ENCODE measurements at regions not wholly inside any gene's neighbourhood (a gene's known extent, or its start where the extent isn't known, plus 50 kb on each side); places are given as distances from the start of the nearest gene placed in this dataset.
"Not testable (repeated sequence)": the region's sequence is repeated elsewhere in the genome, so short reads cannot be mapped to it uniquely, and the experiment has no call there.

DNA sequence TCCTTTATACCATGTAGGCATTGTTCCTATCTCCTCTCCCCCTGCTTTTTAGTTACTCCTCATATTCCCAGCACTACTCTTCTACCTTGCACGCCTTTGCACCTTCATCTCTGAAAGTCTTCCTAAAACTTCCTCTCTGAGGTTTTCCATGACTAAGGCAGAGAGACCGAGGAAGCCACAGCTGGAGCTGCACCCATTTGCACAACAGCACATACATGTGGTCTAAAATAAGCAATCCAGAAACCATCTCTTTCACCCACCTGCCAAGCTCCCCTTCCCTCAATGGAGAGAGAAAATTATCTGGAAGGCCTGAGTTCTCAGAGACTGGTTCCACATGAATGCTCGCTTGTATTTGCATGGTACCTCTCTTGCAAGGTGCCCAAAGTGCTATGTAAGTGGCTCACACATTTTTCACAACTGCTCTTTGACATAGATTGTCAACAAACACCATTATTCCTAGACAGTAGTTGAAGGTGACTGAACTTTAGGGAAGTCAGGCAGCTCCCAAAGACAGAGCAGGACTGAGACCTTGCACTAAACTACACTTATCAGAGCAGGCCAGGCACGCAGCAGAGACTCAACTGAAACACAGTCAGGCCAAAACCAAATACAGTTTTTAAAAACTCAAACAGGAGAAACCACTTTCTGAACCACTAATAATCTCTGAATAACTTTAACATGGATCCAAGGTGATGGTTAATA is 313.2 kb downstream of the TFAP2A start:
- FAIRE-seq: no peak

DNA sequence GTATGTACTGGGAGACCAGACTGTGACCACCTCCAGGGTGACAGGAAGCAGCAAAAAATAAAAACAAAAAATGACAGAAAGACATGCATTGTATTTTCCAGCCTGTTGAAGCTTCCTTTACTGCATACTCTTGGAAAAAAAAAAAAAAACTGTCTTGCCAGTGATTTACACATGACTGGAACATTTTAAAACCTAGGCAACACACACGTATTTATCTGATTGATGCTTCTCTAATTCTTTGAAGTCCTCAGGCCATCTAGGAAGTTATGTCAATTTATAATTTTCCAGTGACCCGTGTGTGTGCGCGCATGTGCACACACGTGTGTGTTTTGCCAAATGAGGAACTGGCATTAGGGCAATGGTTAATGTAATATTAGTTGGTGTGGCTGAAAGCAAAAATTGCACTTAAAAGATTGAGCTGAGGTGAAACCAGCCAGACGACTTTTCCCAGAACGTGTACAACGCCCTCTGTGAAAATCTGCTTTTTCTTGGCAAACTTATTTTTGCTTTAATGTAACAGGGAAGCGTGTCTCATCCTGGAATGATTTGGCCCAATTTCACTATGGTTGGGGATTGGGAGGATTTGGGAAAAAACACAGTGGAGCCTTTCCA is 315.2 kb downstream of the TFAP2A start:
- FAIRE-seq: no peak

GRCh38 chr6:10098756-10099528 is 315.9 kb downstream of the TFAP2A start:
- FAIRE-seq: no peak

DNA sequence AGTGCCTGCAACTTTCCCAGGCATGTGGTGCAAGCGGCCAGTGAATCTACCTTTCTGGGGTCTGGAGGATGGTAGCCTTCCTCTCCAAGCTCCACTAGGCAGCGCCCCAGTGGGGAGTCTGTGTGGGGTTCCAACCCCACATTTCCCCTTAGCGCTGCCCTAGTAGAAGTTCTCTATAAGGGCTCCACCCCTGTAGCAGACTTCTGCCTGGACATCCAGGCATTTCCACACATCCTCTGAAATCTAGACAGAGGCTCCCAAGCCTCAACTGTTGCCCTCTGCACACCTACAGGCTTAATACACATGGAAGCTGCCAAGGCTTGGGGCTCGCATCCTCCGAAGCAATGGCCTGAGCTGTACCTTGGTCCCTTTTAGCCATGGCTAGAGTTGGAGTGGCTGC is 321.6 kb downstream of the TFAP2A start:
- FAIRE-seq: no peak

GRCh38 chr6:10084111-10084986 is 330.5 kb downstream of the TFAP2A start:
- no peak for FAIRE-seq

DNA sequence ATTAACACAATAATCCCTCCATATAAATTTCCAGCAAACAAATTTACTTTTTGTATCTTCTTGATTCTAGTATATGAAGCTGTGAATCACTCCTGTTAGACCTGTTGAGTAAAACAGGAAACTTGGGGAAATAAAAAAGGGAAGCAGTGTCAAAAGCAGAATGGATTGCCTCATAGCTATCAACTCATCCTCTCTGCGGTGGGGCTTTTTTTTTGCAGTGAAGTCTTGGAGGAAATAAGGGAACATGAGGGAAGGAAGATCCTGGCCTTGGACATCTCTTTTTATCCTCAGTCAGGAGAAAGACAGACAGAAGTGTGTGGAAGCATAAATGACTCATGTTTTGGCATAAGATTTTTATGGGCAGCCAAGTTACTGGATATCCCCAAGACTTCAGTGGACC is 332.5 kb downstream of the TFAP2A start:
- no peak for FAIRE-seq

DNA sequence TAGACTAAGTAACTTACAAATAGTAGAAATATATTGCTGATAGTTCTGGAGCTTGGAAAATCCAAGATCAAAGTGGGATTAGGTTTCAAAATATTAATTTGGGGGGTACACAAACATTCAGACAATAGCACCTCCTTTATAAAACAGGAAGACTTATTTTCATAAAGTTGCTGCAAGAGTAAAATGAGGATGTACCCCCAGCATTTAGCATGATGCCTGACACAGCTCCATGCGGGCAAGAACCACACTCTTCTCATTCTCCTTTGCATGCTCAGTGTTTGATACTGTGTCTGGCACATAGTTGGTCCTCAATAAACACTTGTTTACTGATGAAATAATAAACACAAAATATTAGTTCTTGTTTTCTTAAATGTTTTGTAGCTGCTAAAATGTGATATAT is 332.9 kb downstream of the TFAP2A start:
- no peak for FAIRE-seq

- no peak for FAIRE-seq
Observed at GRCh38 chr6:10081075-10081474, 333.8 kb downstream of the TFAP2A start.

DNA sequence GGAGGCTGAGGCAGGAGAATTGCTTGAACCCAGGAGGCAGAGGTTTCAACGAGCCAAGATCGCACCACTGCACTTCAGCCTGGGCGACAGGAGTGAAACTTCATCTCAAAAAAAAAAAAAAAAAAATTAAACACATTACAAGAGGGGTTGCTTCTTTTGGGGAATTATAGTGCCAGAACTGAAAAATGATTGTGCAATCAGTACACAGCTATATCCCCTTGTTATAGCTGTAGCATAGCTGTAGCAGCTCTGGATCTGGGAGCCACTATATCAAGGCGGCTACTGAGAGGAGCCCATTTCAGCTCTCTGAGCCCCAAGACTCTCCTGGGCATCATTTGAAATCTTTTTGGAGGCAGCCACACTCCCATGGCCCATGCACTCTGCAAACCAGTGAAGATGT is 334.3 kb downstream of the TFAP2A start:
- no peak for FAIRE-seq

DNA sequence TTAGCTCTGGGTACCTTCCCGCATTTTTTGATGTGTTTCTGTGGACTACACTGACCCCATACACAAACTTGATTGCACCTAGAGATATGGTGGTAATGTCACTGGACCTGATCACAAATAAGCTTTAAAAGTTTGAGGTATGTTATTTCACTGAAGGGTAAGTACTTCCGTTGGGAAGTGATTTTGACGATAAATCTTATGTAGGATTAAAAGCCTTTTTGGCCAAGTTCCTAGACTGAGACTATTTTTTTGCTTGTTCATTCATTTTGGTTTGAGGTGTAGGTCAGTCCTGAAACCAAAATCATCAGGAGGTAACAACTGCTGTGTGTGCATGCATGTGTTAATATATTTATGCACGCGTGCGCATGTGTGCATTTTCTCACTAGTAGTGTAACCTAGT is 336.3 kb downstream of the TFAP2A start:
- no peak for FAIRE-seq

DNA sequence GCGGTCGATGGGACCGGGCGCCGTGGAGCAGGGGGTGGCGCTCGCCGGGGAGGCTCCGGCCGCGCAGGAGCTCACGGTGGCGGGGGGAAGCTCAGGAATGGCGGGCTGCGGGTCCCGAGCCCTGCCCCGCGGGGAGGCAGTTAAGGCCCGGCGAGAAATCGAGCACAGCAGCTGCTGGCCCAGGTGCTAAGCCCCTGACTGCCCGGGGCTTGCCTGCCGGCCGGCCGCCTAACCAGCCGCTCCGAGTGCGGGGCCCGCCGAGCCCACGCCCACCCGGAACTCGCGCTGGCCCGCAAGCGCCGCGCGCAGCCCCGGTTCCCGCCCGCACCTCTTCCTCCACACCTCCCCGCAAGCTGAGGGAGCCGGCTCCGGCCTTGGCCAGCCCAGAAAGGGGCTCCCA is 340.1 kb downstream of the TFAP2A start:
- not testable (repeated sequence) for FAIRE-seq

DNA sequence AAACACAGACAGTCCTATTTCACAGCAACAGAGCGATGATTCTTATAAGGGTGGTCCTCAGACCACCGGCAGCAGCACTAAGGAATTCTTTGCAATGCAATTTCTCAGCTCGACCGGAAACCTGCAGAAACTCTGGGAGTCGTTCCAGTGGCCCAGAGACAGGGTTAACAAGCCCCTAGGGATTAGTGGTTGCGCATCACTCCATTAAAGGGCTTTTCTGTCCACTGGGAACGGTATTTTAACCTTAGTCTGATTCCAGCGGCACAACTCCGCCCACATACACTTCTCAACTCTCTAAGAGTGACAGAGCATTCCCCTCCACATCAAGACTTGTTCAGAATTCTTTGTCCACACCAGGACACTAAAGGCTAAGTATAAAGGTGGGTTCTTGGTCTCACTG is 341.5 kb downstream of the TFAP2A start:
- FAIRE-seq: no peak

DNA sequence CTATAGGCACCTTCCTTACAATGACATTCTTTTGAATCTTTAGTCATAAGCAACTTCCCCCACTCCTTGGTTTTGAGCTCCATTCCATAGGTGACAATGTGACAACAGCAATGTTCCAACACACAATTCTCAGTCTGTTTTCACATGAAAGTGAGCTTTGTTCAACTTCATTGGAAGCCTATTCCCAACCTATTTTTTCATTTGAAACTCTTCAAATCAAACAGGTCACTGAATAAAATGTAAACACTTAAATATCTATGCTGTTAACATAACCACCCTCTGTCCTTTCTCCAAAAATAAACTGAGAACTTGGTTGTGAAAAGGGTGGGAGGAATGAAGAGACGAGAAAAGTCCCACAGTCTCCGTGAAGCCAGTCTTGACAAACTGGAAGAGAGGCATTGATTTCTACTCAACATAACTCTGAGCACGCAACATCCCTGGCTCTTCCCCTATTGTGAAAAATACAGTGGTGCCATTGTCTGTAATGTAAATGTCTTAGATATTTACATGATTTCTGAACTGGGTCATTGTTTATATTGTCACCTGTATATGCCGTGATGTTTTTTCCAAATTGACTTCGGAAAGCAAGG is 343.1 kb downstream of the TFAP2A start:
- no peak for FAIRE-seq

- no peak for FAIRE-seq
Observed at GRCh38 chr6:10060004-10060403, 354.9 kb downstream of the TFAP2A start.

DNA sequence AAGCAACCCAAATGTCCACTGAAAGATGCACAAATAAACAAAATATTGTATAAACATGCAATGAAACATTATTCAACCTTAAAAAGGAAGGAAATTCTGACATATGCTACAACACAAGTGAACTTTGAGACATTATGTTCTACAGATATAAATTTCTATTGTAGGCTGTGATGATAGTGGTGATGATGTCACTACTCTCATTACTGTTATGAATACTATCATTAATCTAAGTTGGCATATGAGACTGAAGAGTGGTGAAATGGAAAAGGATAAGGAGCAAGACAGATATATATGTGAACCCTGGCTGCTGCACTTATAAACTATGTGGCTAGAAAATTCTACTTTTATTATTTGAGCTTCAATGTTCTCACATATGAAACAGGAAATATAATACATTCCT is 360.2 kb downstream of the TFAP2A start:
- FAIRE-seq: no peak

GRCh38 chr6:10051283-10051682 is 363.6 kb downstream of the TFAP2A start:
- no peak for FAIRE-seq

DNA sequence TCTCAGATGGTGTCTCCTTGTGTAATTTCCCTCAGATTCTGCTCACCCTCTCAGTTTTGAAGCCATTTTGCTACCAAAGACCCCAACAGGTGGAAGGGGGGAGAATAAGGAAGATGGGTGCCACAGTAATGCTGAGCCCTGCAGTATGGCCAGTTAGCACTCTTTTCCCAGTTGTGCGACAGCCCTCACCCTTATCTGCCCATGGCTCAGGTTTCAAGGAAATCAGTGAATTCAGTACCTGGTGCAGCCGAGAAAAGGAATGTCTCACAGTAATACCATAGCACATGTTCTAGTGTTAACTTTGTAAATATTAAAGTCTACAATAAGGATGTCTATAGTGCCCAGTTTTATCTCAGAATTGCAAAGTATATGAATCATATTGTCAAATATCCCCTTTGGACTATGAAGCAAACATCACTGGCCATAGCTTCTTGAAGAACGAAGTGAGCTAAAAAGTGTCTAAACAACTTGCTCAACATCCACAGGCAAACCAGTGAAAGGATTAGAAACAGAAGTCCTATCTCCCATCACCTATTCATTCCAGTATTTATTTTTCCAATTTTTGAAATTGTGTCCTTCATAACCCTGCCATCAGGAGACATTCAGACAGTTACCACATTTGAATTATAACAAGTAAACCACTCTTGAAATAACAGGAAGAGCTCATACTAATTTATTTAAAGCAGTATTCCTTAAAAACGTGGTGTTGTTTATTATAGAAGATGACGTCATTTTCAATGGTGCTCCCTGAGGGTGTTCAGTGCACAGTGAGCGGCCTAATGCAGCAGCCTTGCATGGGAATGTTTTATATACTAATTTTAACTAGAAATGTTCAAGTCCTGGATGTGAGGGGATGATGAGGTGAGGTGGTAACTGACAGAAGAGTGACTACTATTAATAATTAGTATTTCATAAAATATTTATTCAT is 366.2 kb downstream of the TFAP2A start:
- no peak for FAIRE-seq

- no peak for FAIRE-seq
Observed at GRCh38 chr6:10042280-10042679, 372.6 kb downstream of the TFAP2A start.

- FAIRE-seq: no peak
Observed at GRCh38 chr6:10033223-10033829, 381.5 kb downstream of the TFAP2A start.

DNA sequence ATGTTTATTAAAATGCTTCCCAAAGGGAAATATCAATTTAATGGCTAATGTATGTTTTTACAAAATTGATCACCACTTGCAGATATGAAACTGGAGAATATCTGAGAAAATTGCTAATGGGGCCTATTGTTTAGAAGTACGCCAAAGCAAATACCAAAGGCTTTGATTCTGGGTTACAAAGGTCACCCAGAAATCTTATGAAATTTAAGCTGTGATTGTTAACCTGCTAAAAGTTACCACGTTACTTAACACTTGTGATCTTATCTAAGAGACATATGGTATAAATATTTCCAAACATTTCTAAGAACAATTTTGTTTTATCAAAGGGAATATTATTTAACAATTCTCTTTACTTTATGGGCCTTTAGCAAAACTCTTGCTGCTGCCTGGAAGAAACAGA is 383.3 kb downstream of the TFAP2A start:
- no peak for FAIRE-seq

GRCh38 chr6:10030942-10031537 is 383.8 kb downstream of the TFAP2A start:
- no peak for FAIRE-seq

Data from A204.1 (cell line).